HFF-Myc (cell line): ENCODE measurements at regions not wholly inside any gene's neighbourhood (a gene's known extent, or its start where the extent isn't known, plus 50 kb on each side); places are given as distances from the start of the nearest gene placed in this dataset.

Experiments
- DNase-seq: peaks from one replicate; pipeline ENCODE4 v3.0.0-alpha.2; 2011; ENCODE audit warnings: low read depth; ENCODE audit errors: extremely low read depth
- H3K4me3 ChIP-seq: replicated peaks from 2 replicates; pipeline ENCODE4 v1.5.1; 2011; ENCODE audit warnings: low read depth, mild to moderate bottlenecking, control low read depth, low read length
- CTCF ChIP-seq: IDR thresholded peaks from 2 replicates; pipeline ENCODE4 v1.5.1; 2012; ENCODE audit warnings: mild to moderate bottlenecking, low read depth, low read length, control low read depth; ENCODE audit errors: missing control alignments

- DNase-seq: no peak
- TF ChIP-seq CTCF: no peak
- H3K4me3 ChIP-seq: no peak overlapping the region
These were observed 54.6 kb downstream of the ARL4A start for GRCh38 chr7:12741951-12742575.

GRCh38 chr7:12746211-12746610, 58.8 kb downstream of the ARL4A start:
- H3K4me3 ChIP-seq: no peak overlapping the region
- no peak for TF ChIP-seq CTCF
- DNase-seq: no peak

- no peak for TF ChIP-seq CTCF
- no peak for DNase-seq
- H3K4me3 ChIP-seq: no peak overlapping the region
These were observed 60.4 kb downstream of the ARL4A start for GRCh38 chr7:12747687-12748306.

GRCh38 chr7:12749069-12749468, 61.6 kb downstream of the ARL4A start:
- no peak overlapping the region for H3K4me3 ChIP-seq
- no peak for DNase-seq
- no peak for TF ChIP-seq CTCF

GRCh38 chr7:12749746-12750145, 62.3 kb downstream of the ARL4A start:
- DNase-seq: no peak
- H3K4me3 ChIP-seq: no peak overlapping the region
- TF ChIP-seq CTCF: no peak

- H3K4me3 ChIP-seq: no peak overlapping the region
- DNase-seq: no peak
- TF ChIP-seq CTCF: no peak
These were observed 64.3 kb downstream of the ARL4A start for GRCh38 chr7:12751764-12752163.
